NCI-H524 treated with DMSO at 0.1 percent for 48 hours (cell line): ENCODE measurements at regions not wholly inside any gene's neighbourhood (a gene's known extent, or its start where the extent isn't known, plus 50 kb on each side); places are given as distances from the start of the nearest gene placed in this dataset.
A peak's percentile ranks its signal among the peaks of the same experiment; 100 is the strongest.

Source experiments
- DNase-seq: peaks from one replicate; lab custom pipeline; 2025; lab: John Stamatoyannopoulos, UW

DNA sequence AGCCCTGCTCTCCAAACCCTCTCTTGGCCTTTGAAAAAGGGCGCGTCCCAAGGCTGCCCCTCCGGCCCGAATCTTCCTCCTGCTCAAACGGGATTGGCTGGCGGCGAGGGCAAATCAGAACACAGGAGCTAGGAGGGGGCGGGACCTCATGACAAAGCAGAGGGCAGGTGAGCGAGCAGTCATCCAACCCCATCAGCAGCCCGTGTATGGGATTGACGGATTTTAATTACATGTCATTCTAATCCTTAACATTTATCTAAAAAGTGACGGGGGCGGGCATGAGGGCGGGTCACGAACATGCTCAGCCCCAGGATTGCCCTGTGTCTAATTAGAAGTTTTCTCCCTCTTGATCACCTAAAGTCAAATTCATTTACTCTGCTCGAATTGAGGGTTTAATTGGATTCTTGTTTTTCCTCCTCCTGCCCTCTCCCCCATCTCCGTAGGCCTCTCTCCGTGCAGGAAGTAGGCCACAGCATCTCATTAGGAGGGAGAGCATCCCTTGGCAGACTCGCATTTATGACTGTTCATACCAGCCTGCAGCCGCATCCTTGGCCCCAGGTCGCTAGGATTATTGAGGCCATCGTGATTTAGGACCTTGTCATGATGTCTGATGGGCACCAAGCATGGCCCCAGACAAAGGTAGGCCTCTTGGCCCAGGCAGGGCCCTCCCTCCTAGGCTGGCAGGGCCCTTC lies 147.1 kb downstream of the CHST1 start:
- no peak for DNase-seq

DNA sequence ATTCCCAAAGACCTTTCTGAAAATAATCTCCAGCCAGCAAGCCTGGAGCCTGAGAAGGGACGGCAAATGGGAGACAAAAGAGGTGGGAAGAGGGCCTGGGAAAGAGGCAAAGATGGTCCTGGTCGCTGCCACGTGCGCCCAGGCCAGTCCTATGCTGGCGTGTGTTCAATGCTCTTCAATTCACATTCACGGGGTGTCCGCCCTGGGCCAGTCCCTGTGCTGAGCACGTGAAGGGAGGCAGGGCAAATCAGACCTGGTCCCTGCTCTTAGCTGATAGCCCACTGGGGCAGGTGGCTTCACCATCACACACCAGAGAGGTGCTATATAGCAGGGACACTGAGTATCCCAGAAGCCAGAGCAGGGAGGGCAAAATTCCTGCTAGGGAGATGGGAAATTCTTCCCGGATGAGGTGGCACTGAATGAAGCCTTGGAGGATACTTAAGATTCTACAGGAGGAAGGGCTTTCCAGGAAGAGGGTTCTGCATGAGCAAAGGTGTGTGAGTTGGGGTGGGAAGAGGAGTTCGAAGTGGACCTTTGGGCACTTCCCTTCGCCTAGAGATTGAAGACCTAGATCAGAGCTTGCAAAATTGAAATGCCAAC lies 148.2 kb downstream of the CHST1 start:
- DNase-seq = no peak

DNA sequence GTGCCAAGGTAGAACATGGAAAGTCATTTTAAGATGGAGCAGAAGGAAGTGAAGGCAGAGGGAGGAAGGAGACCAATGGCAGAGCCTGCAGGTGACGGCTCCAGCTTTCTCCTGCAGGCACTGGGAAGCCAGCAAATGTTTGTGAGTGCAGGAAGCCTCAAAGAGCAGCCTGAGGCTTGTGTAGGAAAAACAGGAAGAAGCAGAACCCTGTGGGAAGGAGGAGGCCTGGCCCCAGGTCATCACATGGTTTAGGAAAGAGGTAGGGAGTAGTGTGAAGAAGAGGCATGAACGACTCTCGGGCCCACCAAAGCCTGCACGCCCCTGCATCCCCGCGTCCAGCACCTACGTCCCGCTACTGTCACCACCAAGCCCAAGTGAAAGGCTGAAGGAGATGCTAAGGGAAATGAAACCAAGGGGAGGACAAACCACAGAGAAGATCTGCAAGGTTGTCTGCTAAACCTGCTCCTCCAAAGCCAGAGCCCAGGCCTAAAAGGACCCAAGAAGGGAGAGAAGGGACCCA lies 151.5 kb downstream of the CHST1 start:
- no peak for DNase-seq

DNA sequence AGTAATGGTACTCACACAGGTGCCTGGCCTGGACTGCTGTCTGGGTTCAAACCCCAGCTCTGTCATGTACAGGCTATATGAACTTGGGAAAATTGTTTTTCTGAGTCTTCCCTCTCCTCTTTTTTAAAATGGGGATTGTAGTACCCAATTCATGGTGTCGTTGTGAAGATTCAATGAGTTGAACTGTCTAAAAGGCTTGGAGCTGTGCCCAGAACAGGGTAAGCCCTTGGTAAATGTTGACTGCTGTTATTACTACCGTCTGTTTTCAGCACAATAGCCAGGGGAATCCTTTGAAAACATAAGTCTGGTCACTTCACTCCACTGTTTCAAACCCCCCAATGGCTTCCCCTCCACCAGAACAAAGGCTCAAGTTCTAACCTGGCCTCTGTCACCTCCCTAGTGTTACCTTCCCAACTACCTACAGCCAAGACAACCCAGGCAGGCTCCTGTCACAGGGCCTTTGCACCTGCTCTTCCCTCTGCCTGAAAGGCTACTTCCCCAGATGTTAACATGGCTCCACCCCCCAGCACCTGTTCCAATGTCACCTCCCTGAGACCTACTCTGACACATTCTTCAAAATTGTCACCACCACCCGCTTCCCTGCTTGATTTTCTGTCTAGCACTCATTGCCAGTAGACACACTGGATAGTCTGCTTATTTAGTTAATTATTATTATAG lies 152.8 kb downstream of the CHST1 start:
- DNase-seq = no peak

DNA sequence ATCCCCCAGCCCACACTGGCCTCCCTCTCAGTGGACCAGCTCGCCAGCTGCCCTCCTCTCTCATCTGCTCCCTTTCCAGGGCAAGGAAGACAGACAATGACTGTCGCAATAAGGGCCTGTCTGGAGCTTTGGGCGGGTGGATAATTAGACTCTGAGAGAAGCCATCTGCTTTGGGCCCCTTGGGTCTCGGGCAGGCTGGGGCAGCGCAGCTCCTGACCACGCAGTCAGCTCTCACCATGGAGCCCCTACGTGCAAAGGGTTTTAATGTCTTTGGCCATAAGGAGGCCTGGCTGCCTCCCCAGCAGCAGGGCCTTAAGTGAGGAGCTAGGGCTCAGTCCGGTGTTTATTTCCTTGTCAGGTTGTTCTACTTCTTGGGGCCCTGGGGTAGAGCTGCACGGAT lies 153.9 kb downstream of the CHST1 start:
- peak; percentile 85 for DNase-seq

DNA sequence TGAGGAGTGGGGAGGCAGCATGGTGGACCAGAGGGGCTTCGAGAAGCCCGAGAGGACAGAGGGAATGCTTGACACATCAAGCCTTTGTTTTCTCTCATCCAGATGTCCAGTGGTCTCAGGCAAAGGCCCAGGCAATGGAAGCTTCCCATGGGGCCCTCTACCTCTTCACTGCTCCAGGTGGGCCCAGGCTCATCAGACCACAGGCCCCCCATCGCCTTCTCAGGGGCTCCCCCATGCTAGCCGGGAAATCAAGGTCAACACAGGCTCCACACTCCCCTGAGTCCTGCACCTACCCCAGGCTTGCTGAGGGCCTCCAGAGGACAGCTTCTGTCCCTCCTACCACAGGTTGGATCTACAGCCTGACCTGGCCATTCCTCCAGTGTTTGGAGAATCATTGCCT lies 157.5 kb downstream of the CHST1 start:
- no peak for DNase-seq

DNA sequence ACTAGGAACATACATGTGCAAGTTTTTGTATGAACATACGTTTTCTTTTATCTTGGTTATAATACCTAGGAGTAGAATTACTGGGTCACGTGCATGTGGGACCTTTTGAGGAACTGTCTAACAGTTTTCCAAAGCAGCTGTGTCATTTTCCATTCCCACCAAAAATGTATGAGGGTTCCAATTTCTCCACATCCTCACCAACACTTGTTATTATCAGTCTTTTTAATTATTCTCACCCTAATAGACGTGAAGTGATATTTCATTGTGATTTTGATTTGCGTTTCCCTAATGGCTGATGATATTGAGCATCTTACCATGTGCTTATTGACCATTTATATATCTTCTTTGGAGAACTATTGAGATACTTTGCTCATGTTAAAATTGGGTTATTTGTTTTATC lies 162.1 kb downstream of the CHST1 start:
- no peak for DNase-seq

DNA sequence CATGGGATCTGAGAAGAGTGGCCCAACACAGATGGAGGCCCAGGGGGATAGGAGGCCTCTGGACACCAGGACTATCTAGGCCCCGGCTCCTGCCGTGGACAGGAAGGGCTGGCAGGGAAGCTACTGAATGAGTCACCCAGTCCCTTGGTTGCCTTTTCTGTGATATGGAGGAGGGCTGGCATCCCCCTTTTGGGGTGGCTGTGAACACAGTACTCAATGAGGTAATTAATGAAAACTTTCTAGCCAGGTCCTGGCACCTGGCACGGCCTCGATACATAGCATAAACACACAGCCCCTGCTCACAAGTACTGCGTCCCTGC lies 163.2 kb downstream of the CHST1 start:
- DNase-seq = no peak

DNA sequence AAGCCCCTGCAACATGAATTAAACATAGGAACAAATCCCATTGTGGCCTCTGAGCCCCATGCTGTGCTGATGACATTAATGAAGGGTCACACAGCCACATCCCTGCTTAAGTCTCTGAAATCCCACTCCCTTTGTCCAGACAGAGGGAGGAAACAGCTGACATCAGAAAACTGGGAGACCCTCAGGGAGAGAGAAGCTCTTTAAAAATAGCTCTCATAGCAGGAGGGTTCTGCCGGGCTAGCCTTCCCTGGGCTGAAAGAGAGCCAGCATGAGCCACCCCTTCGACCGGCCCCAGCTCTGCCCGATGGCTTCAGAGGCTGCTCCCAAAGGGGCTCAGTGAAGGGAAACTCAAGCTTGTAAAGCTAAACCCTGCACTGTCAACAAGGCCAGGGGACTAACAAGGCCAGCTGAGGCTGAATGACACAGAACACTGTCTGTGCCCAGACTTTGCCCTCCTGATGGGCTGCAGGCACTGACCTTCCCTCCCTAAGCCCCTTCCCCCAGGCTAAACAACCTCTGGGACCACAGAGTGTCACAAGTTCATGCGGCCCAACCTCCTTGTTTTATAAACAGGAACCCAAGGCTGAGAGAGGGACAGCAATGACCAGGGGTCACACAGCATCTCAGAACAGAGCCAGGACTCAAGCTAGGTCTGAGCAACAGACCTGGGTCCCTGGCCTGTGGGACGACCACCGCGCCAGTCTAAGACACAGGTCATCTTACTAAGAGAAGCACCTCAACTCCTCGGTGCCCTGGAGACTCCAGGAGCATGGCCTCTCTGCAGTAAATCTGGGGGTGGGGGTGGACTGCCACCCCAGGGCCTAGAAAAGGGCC lies 163.8 kb downstream of the CHST1 start:
- DNase-seq = no peak

DNA sequence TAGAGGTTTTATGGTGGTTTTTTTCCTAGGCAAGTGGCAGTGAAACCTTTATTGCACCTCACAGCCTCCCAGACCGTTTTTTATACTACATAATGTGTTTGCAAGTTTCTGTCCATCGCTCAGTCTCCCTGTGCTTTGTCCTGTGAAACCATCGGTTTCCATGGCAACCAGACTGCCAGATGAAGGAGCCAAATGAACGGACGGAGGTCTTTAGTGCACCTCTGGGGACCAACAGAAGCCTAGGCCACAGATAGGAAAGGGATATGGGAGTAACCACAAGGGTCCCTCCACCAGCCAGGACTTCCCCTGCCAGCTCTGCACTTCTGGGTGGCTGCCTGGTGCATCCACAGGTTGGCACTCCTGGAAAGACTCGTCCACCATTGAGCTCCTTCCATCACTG lies 165.0 kb downstream of the CHST1 start:
- DNase-seq = no peak

DNA sequence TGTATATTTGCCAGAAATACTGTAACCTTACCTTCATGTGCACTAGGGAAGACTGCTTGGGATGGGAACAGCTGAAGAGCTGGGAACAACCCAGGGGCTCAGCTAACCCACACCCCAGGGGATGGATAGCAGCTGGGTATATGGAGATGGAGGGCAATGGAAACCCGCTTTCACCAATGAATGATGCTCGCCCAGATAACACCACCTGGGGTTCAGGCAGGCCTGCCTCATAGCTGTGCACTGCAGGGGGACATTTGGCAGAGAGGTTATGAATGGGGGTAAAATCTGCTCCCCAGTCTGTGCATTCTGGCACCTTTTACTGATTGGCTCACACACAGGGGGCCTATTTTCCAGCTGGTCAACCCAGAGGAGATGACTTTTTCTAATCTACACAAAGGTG lies 170.7 kb downstream of the CHST1 start:
- no peak for DNase-seq

DNA sequence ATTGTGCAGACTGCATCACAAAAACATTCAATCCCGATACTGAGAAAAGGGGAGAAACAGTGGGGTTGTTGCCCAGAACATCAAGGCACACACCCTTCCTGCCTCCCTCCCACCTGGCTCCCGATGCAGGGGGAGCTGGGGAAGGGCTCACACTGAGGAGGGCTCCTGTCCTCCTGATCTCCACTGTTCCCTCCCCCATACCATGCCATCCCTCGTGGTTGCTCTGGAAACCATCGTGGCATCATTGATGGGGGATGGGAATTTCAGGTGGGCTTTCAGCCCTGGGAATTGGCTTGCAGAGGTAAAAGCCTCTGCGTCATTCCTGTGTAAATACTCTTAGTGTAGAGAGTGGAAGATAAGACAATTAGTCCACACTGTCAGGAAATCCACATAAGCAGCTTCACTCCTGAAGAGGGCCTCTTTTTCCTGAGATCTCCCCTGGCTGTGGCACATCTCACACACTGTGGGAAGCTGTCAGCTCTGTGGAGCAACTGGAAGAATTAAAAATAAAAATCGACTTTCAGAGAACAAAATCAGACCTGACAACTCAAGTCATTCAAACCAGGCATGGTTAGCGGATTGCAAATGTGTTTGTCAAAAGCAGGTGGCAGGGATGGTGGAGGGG lies 176.0 kb downstream of the CHST1 start:
- DNase-seq = no peak

DNA sequence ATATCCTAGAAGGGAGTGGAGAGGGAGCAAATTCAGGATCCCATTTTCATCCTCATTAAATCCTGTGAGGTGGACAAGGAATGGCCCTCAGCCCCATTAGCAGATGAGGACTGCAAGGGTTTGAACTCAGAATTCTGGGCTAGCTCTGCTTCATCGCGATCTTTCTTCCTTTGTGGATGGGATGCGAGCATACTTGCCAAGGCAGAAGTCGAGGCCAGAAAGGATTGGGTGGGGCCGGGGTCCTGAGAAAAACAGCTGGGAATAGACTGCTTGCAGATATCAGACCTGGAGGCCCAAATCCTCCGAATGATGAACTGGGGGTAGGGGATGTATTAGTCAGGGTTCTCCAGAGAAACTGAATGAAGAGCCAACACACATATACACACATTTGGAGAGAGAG lies 179.0 kb downstream of the CHST1 start:
- DNase-seq = no peak

DNA sequence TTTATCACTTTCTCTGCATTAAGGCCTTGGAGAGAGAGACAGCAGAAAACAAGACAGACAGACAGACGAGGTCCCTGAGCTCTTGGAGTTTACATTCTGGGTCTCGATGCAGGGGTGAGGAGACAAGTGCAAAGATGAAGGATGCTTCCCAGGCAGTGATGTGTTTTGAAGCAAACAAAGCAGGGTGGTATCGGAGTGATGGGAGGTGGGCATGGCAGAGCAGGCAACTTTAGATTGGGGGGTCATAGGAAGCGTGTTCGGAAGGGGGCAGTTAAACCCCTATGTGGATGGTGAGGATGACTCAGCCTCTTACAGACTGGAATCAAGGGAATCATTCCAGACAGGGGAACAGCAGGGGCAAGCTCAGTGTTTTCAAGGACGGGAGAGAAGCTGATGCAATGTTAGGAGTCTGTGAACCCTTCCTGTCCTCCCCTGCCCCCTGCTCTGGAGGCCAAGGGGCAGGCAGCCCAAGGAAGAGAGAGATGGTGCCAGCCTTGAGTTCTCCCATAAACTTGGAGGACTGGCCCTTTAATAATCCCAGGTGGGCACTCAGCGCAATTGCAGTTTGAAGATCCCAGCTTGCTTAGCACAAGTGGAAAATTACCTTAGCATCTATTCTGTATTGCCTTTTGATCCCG lies 180.2 kb downstream of the CHST1 start:
- no peak for DNase-seq

DNA sequence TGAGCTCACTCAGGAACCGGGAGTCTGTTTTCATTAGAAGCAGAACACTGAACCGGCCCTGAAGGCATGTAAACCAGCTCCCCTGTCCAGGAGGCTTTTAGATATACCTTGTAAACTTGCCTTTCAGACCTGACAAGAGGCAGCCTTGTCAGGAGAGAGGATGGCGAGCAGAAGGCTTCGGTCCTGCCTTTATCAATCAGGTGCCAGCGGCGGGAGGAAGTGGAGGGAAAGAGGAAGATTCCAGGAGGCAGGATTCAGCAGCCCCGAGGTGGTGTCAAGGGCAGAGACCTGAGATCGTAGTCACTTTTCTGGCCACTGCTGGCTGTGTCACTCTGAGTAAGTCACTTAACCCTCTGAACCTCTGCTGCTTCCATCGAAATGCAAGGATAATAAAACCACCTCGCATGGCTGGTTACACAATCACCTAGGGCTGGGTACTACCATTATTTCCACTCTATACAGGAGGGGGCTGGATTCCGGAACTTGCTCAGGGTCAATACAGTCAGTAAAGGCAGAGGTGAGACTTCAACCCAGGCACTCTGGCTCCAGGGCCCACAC lies 181.0 kb downstream of the CHST1 start:
- no peak for DNase-seq

DNA sequence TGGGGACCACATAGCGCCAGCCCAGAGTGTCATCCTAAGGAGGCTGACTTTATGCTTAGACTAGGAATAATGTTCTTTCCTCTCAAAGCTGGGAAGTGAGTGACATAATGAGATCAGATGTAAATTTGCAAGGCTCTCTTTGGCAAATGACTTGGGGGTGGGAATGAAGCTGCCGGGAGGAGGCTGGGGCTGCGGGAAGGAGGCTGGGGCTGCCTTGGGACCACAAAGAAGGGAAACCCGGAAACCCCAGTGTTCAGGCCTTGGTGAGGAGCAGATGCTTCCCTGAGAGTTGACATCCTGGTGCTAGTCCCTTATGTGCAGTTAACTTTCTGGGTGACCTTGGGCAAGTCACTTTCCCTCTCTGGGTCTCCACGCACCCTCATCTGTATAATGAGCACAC lies 182.0 kb downstream of the CHST1 start:
- no peak for DNase-seq

DNA sequence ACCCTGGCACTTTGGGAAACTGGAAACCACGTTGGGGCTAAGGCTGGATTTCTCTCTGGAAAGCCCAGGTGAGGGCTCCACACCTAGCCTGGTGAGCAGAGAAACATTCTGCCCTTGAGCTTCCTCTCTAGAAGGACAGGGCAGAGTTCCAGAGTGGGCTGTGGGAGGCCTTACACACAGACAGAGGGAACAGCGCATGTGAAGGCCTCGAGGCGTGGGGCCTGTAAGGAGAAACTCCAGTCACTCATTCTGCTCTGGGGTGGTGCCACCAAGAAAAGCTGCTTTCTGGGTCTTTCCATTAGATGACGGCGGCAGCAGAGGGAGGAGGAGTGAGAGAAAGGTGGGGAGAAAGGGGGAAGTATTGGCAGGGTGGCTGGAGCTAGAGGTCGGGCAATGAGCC lies 183.1 kb downstream of the CHST1 start:
- DNase-seq = no peak

DNA sequence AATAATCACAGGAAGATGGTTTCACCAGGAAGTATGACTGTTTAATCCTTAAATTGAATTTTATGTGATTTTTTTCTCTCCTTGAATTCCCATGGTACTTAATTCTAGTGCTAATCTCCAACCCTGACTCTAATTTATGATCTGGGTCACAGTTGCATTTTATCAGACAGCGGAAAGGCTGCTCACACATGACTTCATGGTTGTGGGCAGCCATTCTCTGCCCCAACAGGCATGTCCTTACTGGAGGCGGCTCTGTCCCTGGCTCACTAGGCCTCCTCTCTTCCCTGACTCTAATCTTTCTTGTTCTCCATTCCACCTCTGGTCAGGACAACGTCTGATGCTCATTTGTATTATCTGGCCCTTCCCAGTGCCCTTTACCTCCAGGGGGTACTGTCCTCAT lies 184.4 kb downstream of the CHST1 start:
- DNase-seq = peak; percentile 63

DNA sequence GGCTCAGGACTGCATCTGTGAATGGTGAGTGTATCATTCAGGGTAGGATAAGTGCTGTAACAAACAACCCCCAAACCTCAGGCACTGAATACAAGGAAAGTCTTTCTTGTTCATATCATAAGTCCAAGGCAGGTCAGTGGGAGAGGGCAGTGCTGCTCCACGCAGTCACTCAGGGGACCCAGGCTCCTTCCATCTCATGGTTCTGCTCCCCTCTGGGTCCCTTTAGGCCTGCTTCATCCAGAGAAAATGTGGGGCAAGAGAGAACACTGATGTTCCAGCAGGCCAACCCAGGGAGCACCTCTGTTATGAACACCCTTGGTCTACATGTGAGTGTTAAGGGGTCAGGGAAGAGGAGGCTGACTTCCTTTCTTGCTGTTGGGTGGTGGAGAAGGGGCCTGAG lies 187.8 kb downstream of the CHST1 start:
- no peak for DNase-seq

DNA sequence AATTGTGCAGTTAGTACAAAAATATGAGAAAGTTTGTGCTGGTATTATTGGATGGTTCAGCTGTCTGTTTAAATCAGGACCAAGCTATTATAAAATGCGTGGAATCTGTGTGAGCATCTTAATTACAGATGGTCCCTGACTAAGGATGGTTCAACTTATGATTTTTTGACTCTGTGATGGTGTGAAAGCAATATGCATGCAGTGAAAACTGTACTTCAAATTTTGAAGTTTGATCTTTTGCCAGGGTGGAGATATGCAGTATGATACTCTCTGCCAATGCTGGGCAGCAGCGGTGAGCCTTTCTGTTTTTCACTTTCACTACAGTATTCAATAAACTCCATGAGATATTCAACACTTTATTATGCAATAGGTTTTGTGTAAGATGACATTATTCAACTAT lies 189.3 kb downstream of the CHST1 start:
- DNase-seq = no peak

DNA sequence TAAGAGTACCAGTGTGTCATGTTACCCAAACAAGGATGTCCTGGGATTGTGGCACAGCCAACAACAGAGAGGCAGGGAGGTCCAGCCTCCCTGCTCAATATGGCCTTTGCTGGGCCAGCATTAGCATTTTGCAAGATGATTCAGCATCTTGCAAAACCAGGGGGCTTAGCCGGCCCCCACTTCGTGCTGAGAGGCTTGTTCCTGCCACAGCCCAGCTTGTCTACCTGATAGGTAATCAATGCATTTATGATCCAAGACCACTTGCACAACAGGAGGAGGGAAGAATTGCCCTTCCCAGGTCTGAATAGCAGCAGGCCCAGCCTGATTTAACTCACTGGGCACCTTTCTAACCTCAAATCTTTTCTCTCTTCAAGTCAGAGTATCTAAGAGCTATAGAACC lies 189.0 kb upstream of the SYT13 start:
- no peak for DNase-seq
